ENCODE measurements at regions not wholly inside any gene's neighbourhood (a gene's known extent, or its start where the extent isn't known, plus 50 kb on each side); places are given as distances from the start of the nearest gene placed in this dataset.

DNA sequence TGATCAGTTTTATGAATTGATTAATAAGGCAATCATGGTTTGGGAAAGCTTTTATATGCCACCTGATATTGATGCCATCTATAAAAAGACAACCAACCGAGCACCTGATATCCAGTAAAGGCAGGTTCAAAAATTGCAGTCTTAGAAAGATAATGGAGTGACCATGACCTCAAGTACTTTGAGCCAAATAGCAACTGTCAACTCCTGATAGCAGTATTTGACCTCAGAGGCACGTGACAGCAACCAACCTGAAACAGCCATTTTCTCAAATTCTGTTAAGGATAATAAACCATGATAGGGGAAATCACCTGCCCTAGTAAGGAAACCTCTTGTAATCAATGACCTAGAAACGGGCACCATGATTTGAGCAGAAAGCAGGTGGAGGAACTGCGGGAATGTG, 77.1 kb upstream of the NFE2L3 start:
- TF ChIP-seq, protein P1, sequence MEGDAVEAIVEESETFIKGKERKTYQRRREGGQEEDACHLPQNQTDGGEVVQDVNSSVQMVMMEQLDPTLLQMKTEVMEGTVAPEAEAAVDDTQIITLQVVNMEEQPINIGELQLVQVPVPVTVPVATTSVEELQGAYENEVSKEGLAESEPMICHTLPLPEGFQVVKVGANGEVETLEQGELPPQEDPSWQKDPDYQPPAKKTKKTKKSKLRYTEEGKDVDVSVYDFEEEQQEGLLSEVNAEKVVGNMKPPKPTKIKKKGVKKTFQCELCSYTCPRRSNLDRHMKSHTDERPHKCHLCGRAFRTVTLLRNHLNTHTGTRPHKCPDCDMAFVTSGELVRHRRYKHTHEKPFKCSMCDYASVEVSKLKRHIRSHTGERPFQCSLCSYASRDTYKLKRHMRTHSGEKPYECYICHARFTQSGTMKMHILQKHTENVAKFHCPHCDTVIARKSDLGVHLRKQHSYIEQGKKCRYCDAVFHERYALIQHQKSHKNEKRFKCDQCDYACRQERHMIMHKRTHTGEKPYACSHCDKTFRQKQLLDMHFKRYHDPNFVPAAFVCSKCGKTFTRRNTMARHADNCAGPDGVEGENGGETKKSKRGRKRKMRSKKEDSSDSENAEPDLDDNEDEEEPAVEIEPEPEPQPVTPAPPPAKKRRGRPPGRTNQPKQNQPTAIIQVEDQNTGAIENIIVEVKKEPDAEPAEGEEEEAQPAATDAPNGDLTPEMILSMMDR (conservative IDR thresholded peaks at IDR 0.05 in 1 of 2, IDR thresholded peaks at IDR 0.05 in 1 of 2; ENCODE audit: extremely low read depth in 1 of 2, insufficient read depth in 1 of 2, low read depth in 1 of 2, low read length in 2 of 2) = no peak
- TF ChIP-seq EZH2 (IDR thresholded peaks at IDR 0.05; ENCODE audit: borderline replicate concordance, low read length) = no peak
